SIG-M5 treated with dmso at 0.1 percent for 504 hours (cell line): ENCODE measurements at regions not wholly inside any gene's neighbourhood (a gene's known extent, or its start where the extent isn't known, plus 50 kb on each side); places are given as distances from the start of the nearest gene placed in this dataset.
A peak's percentile ranks its signal among the peaks of the same experiment; 100 is the strongest.

Experiments used
- DNase-seq: peaks from one replicate; lab custom pipeline; 2025; ENCODE audit not compliant: unreplicated experiment; lab: John Stamatoyannopoulos, UW

GRCh38 chr6:93794166-93794565, 374.8 kb upstream of the EPHA7 start:
- DNase-seq, result no peak

DNA sequence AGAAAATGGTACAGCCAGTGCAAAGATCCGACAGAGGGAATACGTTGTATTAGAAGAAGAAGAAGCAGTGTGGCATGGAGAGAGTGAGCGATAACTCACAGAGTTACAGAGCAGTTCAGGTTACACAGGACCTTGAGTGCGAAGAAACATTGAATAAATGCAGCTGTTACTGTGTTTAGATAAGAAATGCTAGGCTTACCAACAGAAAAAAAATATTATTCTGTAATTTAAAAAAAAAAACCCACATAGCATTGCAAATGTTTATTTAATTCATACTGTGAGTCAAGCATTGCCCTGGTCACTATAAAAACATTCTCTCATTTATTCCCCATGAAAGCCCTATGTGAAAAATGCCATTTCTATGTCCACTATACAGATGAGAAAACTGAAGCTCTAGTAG, 373.4 kb upstream of the EPHA7 start:
- no peak for DNase-seq

DNA sequence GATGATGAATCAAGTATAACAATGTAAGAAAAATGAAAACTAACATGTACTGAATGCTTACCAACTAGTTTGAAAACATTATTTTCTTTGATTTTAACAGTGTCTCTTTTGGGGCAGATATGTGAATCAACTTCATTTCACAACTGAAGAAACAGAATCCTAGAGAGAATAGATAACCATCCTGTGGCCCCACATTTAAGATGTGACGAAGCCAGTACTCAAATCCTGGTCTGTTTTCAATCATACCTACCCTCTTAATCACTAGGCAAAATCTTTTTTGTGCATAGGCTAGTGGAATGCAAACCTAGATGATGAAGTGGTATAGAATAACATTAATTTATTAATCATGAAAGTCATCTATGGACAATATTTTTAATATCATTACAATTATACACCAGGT, 371.6 kb upstream of the EPHA7 start:
- no peak for DNase-seq

DNA sequence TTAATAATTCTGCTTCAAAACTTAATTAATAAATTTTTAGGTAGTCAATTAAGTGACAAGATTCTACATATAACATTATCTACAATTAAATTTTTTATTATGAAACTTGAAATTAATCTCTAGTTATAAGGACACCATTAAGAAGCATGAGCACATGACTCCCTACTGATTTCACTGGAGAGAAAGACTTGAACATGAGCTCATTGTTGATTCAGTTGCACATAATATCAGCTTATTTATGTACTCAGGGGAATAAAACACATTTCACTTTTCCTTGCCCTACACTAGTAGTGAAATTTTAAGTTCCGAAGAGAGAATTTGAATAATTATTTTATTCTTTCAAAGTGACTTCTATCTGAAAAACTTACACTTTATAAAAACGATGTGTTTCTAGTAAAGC, 370.2 kb upstream of the EPHA7 start:
- no peak for DNase-seq

- DNase-seq, result no peak
Observed at GRCh38 chr6:93787841-93788240, 368.5 kb upstream of the EPHA7 start.

- DNase-seq, result no peak
Observed at GRCh38 chr6:93786474-93787330, 367.3 kb upstream of the EPHA7 start.

GRCh38 chr6:93785694-93786030, 366.3 kb upstream of the EPHA7 start:
- DNase-seq, result no peak

DNA sequence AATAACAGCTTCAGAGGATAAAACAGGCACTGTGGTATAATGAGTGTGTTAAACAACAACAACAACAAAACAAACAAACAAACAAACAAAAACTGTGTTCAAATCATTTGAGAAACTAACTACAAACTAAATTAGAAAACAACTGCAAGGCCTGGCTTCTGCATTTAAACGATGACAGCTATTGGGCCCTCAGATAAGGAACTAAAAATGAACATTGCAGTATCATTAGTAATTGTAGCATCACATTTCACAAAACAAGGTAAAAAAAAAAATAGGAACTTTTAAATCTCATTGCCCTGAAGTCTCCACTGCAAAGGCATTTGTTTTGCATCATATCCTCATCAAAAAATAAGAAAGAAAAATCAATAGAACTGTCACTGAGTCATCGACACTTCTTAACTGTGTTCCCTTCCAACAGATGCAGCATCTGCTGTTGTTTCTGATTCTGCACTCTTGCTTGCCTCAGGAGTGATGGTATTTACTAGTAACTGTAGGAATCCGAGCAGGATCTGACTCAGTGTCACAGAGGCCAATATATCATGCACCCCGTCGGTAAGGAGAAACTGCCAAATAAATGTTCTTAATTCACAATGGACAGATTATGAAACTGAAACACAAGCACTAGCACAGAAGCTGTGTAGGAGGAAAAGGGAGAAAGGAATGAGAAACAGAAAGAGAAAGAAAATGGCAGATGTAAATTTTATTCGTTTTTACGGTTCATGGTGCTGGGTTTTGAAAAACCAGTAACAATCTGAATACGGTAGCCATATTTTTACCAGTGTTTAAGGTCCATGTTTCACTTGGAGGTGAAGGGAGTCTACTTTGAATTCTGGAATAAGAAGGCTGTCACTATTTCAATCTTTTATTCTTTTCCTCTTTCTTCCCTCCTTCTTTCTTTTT, 365.7 kb upstream of the EPHA7 start:
- no peak for DNase-seq

DNA sequence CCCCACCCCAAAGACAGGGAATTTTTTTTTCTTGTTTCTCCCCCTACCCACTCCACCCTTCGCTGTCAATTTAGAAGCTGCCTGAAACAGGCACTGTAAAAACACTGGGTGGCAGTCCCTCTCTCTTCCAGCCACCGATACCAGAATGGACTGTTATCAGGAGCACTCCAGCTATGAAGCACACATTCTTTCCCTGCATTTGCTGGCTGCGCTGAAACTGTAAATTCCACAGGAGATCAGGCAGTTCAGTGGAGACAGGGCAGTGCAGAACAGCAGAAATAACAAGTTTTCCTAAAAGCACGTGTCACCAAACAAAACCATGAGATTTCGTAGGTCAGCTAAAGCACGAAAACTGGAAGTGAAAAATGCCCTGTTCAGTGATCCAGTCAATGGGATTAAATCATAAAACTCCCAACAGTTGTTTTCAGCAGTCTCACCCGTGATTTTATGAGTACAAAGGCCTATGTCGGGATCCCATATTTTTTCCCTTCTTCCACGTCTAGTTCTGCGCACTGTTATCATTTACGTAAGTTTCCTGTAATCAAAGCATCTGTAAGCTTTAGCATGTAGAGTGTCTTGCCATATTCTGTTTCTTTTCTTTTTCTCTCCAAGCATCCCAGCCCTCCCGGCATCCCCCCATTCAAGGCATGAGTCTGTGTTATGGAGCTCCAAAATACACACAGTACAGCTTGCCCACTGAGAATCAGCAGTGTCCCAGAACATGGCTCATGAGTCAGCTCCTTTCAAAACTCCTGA, 359.9 kb upstream of the EPHA7 start:
- DNase-seq, result no peak

DNA sequence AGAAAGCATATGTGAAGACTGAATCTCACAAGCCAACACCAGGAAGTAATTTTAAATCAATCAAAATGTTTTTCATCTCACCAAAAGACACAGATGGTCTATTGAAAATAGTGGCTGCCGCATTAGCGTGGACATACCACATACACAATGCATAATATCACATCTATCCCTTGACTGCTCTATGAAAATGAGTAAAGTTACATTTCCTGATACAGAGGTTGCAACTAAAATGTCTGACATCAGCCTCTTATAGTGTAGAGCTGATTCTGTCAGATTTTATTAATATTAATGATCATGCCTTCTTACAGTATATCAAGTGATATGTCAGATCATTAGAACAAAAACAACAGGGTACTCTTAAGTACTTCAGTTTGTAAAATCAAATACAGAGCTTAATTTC, 339.8 kb upstream of the EPHA7 start:
- DNase-seq, result no peak

- DNase-seq, result no peak
Observed at GRCh38 chr6:93751969-93752368, 332.6 kb upstream of the EPHA7 start.

GRCh38 chr6:93749930-93750329, 330.6 kb upstream of the EPHA7 start:
- DNase-seq, result no peak

DNA sequence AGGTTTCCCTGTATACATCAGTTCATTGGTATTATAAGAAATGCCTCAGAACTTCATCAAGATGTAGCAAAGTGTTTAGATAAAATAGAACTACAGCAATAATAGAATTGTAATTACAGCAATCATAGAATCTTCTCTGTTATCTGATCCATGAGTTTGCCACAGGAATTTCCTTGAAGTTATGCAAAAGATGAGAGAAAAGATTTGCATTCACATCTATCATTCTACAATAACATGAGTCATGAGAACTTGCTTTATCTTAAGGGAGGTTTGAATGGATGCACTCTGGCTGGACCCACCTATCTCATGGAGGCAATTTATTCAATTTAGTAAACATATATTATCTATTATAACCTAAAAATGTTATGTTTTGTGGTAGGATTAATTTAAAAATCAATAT, 329.8 kb upstream of the EPHA7 start:
- DNase-seq, result no peak

DNA sequence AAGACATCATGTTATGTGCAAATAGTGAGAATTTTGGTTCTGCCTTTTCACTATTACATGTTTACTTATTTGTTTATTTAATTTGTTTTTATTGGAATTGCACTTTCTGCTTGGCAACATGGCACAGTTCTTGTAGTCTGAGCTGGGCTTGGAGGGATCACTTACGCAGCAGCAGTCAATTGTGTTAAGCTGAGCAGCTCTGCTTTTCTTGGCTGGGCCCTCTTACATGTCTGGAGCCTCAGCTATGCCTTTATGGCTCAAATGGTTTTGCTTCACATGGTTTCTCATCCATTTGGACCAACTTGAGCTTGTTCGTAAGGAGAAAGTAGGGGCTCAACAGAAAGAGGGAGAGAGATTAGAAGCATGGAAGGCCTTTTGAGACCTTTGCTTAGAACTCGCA, 327.5 kb upstream of the EPHA7 start:
- DNase-seq, result no peak

DNA sequence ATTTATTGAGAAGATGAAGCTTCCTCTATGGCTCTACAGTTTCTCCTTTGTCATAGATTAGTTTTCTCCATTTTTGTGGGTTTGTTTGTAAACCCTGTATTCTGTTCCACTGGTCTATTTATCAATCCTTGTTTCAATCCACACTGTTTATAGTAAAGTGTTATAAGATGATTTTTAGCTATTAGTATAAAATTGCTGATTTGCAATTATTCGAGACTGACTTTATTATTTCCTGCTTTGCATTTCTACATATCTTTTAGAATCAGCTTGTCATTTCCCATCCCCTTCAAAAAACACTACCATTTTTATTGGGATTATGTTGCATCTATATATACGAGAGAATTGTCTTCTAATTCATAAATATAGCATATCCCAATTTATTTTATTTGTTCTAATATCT, 325.9 kb upstream of the EPHA7 start:
- DNase-seq, result no peak

- no peak for DNase-seq
Observed at GRCh38 chr6:93735099-93735498, 315.7 kb upstream of the EPHA7 start.

GRCh38 chr6:93731306-93731705, 311.9 kb upstream of the EPHA7 start:
- no peak for DNase-seq

DNA sequence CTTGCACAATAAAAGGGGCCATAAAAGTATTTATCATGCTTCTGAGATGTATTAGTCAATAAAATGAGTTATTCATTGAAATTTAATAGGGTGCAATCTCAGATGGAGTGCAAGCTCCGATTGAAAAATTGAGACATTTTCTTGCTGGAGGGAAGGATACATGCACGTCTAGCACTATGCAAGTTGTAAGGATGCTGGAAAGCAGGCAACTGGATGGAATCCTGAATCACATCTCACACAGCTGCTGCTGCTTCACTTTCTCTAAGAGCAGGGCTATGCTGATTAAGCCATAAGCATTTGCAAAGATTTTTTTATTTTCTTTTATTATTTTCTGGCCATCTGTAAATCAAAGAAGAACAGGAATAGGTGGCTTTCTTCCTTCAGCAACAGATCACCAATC, 308.8 kb upstream of the EPHA7 start:
- no peak for DNase-seq

- DNase-seq, result no peak
Observed at GRCh38 chr6:93727447-93727846, 308.1 kb upstream of the EPHA7 start.

GRCh38 chr6:93721386-93722048, 302.2 kb upstream of the EPHA7 start:
- peak; percentile 21 for DNase-seq

- DNase-seq, result no peak
Observed at GRCh38 chr6:93713974-93714373, 294.6 kb upstream of the EPHA7 start.
